NT2/D1 (cell line): ENCODE measurements at regions not wholly inside any gene's neighbourhood (a gene's known extent, or its start where the extent isn't known, plus 50 kb on each side); places are given as distances from the start of the nearest gene placed in this dataset.

ENCODE experiments used
- YY1 ChIP-seq: IDR thresholded peaks from 2 replicates; pipeline ENCODE4 v1.6.1; 2011; ENCODE audit not compliant: insufficient read length, insufficient read depth
- ZNF274 ChIP-seq: IDR thresholded peaks from 2 replicates; pipeline ENCODE4 v1.6.1; 2011; ENCODE audit warnings: mild to moderate bottlenecking, low read depth, low read length

DNA sequence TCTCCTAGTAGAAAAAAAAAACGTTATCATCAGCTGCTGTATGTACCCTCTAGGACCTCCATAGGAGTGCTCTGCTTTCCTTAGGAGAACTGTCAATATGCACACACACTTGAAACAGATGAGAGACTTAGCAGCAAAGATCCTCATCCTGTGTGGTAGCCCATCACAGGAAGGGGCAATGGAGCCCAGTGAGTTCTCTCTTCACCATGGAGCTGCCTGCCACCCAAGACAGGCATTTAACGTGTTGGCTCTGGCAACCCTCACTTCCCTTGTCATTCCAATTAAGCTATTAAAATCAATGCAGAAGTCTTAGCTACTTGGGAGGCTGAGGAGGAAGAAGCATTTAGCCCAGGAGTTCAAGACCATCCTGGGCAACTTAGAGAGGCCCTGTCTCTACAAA lies 64.8 kb upstream of the PLEKHA5 start:
- no peak for TF ChIP-seq YY1
- no peak for TF ChIP-seq ZNF274
